Stimulated activated naive CD4-positive, alpha-beta T cell (primary cell): ENCODE measurements at regions not wholly inside any gene's neighbourhood (a gene's known extent, or its start where the extent isn't known, plus 50 kb on each side); places are given as distances from the start of the nearest gene placed in this dataset.
"Not testable (repeated sequence)": the region's sequence is repeated elsewhere in the genome, so short reads cannot be mapped to it uniquely, and the experiment has no call there.

ENCODE experiments used
- DNase-seq, 6 experiments: peaks; one replicate each; lab custom pipeline; 2025; lab: John Stamatoyannopoulos, UW

DNA sequence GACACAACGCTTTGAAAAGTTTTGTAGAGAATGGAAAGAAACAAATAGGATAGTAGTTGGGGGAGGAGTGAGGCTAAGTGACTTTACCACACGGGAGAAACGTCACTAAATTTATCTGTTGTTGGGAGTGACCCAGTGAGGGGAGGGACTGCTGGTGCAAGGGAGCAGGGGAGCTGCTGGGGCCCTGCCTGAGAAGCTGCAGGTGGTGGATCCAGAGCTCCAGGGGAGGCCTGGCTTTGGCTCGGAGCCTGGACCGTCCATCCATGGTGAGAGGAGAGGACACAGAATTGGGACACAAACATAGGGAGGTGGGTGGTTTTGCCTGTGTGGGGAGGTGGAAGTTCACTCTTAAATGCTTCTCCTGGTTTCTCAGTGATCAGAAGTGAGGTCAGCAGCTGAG lies 107.6 kb downstream of the GOSR1 start:
- no peak for DNase-seq

GRCh38 chr17:30580916-30581315 lies 103.7 kb downstream of the GOSR1 start:
- DNase-seq = no peak

DNA sequence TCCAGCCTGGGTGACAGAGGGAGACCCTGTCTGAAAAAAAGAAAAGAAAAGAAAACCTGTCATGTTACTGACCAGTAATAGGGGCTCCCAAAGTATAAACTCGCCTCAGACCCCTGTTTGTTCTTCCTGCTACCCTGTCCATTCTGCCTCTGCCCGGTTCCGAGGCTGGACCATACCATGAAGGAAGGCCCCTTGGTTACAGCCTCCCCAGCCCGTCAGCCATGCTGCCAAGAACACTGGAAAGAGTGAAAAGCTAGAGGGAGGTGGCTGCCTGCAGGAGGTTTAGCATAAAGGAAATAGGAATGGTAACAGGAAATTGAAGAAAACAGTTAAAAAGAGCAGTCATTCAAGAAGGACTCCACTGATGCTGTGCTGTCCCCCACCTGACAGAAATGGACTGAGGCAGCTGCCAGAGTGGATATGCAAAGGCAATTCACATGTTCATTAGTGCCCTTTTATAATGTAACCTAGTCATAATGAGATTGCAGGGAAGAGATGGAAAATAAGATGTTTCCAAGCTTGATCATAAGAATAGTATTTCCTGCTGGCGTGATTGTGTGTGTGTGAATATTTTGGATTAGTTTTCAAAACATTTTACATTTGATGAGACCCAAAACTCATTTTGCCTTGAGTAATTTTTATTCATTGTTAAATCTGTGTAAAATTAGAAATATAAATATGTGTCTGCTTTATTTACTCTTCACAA lies 102.6 kb downstream of the GOSR1 start:
- DNase-seq = no peak

DNA sequence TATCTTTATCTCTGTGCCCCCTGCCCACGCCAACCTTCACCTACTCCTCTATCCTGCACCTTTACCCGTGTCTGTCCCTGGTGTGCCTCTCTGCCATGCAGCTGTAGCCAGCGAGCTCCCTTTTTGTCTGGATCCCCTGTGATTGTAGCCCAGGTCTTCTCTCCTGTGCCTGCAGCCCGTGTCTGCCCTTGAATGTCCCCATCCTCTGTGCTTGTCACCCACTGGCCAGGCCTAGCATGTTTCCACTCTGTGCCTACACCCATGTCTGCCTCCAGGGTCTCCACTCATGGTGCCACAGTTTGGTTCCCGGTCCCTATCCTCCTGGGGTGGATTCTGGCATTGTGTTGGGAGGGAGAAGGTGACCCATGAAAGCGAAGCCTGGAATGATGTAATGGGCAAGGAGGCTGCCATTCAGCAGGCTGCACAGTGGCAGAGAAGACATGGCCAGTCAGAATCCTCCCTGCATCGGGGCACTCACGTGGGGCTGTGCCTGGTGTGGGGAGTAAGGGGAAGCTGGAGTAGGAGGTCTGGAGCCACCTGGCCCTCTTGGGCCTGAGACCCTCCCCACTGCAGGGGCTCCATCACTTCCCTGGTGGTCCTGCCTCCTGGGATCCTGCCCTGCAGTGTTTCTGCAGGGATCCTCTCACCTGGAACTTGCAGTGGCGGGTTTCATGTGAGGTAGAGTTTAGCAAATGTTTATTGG lies 101.0 kb downstream of the GOSR1 start:
- not testable (repeated sequence) for DNase-seq
